DMS153 treated with DMSO at 0.1 percent for 48 hours (cell line): ENCODE measurements at regions not wholly inside any gene's neighbourhood (a gene's known extent, or its start where the extent isn't known, plus 50 kb on each side); places are given as distances from the start of the nearest gene placed in this dataset.
A peak's percentile ranks its signal among the peaks of the same experiment; 100 is the strongest.

Source experiments
- DNase-seq: peaks from one replicate; lab custom pipeline; 2025; ENCODE audit not compliant: unreplicated experiment; lab: John Stamatoyannopoulos, UW

DNA sequence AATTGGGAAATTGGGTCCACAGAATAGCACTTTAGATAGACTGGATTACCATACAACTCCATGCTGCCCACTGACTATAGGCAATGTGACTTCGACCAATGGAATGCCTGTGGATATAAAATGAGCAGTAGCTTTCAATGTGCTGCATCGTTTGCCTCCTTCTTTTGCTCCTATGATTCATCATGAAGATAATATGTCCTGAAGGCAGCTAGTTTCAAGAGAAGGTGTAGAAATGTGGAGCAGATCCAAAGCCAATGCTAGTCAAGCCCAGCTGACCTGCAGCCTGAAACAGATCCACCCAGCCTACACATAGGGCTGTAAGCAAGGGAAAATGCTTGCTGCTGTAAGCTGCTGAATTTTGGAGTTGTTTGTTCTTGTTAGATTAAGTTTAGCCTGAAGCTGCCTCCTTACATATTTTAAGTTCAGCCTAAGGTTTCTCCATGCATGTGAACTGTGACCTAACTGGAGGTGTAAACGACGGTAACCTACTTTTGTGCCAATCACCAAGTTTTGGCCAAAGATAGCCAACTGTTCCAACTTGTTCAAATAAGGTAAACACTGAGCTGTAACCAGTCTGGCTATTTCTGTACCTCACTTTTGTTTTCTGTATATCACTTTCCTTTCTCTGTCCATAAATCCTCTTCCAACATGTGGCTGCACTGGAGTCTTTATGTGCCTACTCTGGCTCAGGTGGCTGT is 169.1 kb upstream of the AVPR1A start:
- no peak for DNase-seq

DNA sequence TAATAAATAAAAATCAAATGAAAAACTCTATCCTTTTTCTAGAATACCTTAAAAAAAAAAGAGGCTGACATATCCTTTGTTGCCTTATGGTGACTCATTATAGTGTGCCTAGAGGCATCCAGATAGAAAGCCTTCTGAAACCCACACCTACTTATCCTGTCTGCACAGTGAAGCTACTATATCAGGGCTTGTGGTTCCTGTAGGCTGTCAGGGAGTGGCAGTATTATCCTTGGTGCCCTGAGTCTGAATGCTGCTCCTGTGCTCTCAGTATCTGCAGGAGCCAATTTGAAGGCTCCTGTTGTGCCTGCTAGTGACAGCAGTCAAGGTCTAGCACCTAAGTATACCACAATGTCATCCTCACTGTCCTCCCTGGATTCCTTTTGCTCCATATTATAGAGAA is 168.4 kb upstream of the AVPR1A start:
- DNase-seq = no peak

DNA sequence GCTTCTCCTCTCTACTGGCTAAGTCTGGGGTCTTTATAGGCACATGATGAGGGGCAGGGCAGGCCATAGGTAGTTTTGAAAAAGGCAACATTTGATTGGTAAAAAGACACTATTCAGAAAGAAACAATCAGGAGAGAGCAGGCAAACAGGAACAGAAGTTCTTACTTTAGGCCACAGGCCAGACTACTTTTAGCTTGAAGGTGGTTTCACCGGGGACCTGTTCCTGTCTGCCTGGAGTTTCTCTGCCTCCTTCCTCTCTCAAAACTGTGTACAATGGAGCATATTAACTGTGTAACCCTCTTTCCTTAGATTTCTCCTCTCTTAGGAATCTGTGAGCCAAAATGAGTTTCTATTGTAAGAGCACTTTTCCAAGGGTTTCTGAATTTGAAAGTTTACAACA is 167.9 kb upstream of the AVPR1A start:
- no peak for DNase-seq

DNA sequence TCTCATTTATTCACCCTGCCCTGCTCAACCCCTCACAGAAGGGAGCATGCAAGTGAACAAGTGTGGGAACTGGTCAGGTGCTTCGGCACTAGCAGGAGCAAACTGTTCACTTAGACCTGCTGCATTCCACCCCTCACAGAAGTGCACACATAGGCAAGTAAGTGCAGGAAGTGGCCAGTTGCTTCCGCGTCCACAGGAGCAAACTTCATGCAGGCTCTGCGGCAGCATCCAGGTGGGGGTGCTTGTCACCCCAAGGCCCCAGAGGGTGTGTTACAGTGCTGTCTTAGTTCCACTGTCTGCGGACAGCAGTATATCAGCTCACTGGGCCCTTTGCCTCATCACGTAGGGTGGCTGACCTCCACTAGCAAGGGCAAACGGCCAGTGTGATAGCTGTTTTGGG is 167.3 kb upstream of the AVPR1A start:
- no peak for DNase-seq

DNA sequence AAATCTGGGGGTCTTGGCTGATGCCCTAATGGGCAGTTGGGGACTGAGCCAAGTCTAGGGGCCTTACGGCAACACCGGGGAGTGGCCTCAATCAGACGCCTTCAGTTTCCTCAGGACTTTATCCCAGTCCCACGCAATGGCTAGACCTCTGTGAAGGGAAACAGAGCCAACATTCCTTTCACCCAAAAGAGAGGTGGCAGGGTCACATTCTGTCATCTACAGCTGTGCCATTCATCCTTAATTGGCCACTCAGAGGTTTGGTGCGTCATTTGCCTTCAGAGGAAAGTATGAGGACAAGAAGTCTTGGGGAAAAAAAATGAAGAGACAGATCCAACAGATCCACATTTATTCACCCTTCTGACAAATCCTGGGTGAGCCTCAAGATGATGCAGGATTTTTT is 166.9 kb upstream of the AVPR1A start:
- DNase-seq = no peak

DNA sequence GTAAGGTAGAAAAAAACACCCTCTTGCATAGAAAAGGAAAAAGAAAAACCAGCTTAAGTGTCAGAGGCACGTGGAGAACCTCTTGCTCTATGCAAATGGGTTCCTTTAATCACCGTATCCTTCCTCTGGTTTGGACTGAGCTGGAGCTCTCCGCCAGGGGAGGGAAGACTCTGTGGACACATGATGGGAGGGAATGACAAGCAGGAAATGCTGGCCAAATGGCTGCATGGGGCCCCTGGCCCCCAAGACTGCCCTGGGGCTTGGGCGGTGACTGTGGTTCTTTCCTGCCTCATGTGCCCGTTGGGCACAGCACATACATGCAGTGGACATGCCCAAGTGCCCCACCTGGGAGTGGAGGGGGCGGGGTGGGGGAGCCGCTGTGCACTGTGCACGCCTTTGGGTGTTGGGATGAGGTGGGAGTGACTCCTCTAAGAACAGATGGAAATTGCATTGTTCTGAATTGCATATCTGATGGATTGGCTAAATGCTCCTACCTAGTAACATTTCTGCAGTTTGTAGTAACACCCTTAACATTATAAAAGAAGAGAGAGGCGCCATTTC is 166.4 kb upstream of the AVPR1A start:
- DNase-seq = no peak

DNA sequence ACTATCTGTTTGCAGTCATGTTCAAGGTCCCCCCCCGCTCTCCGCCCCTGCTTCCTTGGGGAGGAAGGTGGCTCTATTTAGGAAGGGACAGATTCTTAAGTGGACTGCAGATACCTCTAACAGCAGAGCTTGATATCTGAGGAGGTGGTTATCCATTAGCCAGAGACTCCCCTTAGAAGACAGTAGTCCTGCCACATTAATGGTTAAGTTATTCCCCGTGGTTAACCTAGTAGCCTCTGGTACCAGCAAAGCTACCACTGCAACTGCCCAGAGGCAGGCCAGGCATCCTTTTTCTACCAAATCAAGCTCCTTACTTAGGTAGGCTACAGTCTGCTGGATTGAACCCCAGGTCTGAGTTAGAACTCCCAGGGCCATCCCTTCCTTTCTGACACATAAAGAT is 162.1 kb upstream of the AVPR1A start:
- DNase-seq = no peak

DNA sequence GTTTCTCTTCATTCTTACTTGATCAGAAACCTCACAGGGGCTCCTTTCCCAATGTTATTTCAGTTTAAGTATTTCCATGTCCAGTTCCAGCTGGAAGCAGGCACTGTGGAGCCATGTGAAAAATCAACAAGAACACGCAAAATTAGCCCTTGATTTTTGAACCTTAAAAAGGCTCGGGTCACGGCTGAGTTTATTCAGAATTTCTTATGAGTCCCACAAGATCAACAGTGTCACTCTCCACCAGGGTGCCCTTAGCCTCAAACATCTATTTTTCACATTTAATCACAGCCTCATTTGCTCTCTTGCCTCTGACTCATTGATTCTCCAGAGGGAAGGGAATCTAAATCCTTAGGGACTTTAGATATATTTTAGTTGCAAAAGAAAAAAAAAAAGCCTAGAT is 157.7 kb upstream of the AVPR1A start:
- no peak for DNase-seq

DNA sequence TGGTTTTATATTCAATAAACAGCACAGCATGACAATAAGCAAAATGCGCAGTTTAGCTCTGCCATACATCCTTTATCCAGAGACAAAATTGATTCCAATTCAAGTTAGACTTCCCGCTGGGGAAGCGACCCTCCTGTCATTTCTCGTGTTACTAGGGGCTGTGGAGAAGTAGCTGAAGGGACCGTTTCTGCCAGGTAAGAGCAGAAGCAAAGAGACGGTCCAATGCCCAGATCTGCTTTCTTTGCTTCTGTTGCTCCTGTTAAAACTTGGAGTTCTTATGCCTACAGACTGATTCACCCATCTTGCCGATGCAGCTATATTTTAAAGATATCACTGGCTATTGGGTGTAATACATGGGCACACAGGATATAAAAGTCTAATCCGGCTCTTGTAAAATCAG is 156.8 kb upstream of the AVPR1A start:
- no peak for DNase-seq

DNA sequence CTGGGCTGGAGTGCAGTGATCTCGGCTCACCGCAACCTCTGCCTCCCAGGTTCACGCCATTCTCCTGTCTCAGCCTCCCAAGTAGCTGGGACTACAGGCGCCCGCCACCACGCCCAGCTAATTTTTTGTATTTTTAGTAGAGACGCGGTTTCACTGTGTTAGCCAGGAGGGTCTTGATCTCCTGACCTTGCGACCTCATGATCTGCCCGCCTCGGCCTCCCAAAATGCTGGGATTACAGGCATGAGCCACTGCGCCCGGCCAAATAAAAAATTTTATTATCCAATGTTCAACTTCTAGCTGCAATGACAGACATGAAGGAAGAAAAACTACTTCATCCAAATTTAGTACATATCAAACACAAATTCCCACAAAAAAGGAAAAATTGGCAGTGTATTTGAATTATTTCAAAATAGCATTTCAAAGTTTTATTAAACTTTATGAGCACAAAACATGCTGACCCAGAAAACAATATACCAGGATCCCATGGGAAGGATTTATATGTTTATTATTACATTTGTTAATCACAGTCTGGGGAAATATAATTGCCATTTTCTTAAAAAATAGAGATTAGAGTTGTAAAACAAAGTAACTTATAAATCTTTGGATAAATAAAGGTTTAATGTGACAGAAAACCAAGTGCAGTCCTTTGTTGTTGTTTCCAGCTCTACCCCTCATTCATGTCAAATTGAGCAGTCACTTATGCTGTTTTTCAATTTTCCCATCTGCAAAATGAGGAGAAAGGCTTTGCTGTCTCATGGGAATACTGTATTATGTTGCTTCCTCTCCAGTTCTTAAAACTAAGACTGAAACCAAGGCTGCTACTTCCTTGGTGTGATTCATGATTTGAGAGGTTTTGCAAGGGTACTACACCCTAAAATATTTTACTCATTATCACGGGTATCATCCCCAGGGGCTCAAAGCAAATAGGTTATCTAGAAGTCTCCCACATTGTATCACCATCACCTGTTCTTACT is 155.2 kb upstream of the AVPR1A start:
- DNase-seq = no peak

DNA sequence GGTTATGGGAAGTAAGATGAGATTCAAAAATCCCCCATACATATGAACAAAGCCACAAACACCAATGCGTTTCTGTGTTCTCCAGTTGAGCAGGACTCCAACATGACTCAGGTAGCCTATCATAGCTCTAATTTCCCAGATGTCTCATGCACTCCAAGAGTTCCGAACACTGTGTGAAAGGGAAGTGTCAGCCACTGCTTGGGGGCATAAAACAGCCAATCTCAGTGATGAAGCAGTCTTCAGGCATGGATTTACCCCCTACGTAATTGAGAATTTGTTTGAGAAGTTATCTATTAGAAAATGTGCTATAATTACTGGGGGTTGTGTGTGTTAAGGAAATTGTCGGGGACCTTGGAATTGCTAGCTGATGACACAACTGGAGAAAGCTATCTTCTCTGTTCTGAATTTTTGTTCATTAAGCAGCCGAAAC is 153.9 kb upstream of the AVPR1A start:
- no peak for DNase-seq

DNA sequence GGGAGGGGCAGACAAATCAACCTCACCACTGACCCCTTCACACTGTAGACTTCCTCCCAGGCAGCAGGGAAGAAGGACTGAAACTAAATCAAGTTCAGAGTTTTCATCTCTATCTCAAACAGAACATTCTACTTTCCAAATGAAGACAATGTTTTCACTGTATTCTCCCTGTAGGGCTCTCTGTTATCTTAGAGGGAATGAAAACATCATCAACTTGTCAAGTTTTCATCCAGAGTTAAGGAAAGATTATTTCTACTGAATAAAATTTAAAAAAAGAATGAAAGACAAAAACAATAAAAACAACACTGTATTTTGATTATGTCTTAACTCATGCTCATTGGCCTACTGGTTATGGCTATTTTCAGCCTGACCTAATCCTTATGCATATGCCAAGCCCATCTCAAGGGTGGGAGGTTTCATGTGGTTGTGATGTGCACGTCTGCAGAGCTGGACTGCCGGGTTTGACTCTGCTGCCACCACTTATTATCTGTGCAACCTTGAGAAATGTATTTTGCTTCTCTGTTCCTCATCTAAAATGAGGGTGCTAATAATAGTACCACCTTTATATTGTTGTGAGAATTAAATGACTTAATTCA is 152.0 kb upstream of the AVPR1A start:
- no peak for DNase-seq

DNA sequence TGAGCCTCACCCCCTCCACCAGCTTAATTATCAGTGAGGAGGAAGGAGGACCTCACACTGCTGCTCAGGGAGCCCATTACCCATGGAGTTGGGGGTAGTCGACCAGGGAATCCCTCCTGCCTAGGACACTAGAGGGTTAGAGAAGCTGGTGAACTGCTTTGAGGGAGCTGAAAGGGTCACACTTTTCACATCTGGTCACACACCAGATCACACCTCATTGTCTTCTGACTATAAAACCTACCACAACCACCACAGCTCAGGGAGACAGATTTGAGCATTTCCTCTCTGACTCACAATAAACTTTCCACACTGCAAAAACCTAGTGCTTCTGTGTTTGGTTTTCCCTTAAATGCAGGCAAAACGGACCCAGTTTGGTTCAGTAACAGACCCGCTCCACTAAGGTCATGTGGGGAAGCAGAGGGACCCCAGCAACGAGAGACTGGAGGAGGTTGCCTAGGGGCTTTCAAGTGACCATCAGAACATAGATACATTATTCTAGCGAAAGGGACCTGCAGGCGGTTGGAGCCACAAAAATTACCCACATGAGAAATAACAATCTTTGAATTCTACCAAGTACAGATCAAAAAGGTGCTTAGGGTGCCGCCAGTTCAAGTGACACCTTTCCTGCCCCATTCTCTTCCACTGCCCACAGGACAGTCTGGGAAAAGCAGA is 151.4 kb upstream of the AVPR1A start:
- DNase-seq = no peak

DNA sequence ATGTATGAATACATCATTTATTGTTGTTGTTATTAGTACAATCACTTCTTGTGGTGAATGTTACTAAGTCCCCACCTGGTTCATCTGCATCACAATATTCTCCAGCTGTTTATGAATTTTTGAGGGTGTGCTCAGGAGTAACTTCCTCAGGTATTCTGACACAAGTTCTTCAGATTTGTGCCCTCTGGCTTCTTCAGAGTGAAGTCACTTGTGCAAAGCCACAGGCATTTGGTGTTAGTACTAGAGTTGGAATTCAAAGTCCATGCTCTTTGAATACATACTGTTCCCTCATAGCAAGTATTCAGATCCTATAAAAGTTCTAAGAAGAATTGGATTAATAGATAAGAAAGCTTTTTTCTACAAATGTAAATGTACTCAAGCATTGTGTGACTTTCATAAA is 150.3 kb upstream of the AVPR1A start:
- no peak for DNase-seq

DNA sequence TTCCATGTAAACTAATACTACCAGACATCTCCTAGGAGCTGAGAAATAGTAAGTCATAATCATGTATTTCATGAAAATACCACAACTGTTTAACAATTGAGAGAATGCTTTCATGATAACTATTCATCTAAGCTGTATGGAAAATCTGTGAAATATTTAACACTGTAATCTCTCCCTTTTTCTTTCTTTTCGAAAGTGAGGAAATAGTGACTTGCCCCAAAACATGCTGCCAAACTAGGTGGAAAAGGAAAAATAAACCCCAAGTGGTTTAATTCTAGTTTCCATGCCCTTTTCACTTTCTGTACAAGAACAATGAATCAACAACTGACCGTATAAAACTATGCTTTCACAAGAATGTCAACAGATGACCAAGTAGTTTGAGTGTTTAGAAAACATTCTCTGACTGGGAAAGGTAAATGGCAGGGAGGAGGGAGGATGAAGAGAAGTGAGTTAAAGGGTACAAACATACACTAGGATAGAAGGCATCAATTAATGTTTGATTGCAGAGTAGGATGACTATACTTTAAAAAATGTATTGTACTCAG is 147.5 kb upstream of the AVPR1A start:
- no peak for DNase-seq

DNA sequence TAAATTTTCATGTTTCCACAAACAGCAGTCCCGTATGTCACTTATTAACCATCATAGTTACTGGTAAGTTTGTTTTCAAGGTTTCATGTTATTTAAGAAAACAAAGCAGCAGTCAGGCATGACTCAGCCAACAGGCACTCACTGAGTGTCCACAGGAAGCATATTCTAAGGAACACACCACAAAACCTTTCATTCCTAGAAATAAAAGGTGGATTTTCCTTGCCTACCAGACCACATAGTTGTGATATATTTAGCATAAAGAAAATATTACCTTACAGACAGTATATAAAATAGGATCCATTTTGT is 143.3 kb upstream of the AVPR1A start:
- DNase-seq = no peak

DNA sequence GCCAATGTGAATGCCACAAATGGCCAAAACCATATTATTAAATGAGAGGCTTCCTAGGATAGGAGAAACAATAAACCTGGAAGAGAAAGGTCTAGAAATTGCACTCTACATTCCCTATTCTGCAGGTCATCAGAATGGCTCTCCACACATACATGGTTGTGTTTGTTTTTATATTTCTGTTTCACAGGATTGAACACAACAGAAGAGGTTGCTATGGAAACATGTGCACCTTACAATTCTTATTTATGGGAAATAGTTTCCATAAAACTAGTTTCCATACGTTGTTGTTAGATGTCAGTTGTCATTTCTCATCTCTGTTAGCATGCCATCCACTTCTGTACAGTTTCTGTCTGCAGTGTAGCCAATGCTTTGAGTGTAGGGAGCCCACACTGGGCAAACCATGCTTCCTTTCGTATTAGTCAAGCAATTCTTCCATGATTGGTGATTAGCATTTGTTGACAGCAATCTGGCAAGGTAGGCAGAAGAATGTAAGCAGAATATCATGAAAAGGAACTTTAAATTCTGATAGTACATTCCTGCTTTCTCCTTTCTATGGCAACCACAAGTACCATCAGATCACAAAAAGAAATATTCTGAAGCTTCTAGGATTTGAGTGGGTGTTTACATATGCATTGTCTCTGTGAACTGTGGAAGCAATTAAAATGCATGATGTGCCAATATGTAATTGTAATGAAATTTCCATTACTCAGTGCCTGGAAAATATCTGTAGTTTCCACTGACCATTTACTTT is 141.6 kb upstream of the AVPR1A start:
- no peak for DNase-seq

DNA sequence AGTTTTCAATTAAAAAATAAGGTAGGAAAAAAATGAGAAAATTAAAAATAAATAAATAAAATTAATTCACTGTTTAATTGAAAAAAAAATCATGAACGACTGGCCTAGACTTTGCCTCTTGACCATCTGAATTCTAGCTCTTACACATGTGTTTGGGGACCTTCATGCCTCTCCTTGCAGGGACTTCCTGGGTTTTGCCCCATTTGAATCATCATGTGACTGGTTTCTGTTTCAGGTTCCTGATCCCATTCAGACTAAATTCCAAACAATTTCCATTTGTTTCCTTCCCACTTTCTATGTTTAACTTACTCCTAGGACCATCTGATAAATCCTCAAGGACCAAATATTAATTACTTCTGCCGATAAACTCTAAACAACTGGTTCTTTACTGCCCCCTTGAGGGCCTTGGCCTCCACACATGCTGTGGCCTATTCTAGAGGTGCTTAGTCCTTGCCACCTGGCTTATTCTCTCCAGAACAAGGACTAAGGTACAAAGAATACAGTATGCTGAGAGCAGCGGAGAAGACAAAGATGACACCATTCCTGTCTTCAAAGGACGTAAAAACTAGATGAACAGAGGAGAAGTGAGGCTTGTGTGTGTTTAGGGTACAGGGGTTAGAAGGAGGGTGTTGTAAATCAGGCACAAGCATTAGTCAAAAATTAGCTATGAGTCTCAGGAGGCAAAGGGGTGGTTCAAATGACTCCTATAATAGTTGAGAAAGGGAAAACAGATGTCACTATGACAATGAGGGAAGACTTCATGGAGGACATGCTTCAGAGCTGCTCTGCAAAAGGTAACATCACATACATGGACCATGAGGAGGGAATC is 125.8 kb upstream of the AVPR1A start:
- DNase-seq = peak; percentile 64

DNA sequence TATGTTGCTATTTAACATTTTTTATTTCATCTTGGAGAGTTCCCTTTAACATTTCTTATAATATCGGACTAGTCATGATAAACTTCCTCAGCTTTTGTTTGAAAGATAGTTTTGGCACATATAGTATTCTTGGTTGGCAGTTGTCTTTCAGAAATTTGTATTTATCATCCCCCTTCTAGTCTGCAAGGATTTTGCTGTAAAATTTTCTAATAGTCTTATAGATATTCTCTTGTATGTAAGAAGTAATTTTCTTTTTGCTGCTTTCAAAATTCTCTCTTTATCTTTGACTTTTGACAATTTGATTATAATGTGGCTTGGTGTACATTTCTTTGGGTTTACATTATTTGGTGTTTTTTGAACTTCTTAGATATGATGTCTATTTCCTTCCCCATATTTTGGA is 116.0 kb upstream of the AVPR1A start:
- no peak for DNase-seq
